Effector CD8-positive, alpha-beta T cell (primary cell): ENCODE measurements at regions not wholly inside any gene's neighbourhood (a gene's known extent, or its start where the extent isn't known, plus 50 kb on each side); places are given as distances from the start of the nearest gene placed in this dataset.
"Not testable (repeated sequence)": the region's sequence is repeated elsewhere in the genome, so short reads cannot be mapped to it uniquely, and the experiment has no call there.

Experiments used
- DNase-seq: peaks from one replicate; lab custom pipeline; 2025; lab: John Stamatoyannopoulos, UW

DNA sequence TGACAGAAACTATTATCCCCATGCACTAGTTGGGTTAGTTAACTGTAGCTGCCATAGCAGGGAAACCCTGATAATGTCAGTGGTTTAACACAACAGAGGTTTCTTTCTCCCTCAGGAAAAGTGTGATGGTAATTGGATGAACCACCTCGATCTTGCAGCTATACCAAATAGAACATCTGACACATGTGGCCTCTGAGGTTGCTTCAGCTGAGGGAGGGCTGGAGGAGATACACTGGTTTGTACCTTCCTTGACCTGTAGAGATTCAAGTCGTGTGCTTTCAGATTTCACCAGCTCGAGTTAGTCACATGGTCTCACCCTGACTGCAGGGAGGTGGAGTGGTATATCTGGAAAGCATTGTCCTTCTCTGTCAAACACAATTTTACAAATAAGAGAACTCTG, 147.2 kb upstream of the SFRP2 start:
- DNase-seq = no peak

DNA sequence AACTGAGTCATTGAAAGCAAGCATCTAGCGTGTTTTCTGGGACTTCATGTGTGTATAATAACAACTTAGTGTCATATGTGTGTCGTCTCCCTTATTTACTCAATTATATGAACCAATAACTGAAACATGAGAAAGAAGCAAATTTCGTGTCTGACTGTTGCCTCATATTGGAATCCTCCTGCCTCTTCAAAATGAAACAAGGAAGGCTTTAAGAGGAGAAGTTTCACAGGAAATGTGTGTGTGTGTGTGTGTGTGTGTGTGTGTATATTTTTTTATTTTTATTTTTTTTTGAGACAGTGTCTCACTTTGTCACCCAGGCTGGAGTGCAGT, 145.8 kb upstream of the SFRP2 start:
- DNase-seq = no peak

- DNase-seq = no peak
These were observed 145.2 kb upstream of the SFRP2 start for GRCh38 chr4:153933915-153934687.

GRCh38 chr4:153931804-153932203, 142.9 kb upstream of the SFRP2 start:
- DNase-seq = no peak

GRCh38 chr4:153929675-153930074, 140.8 kb upstream of the SFRP2 start:
- DNase-seq = no peak

- DNase-seq = no peak
These were observed 138.6 kb upstream of the SFRP2 start for GRCh38 chr4:153927451-153927850.

DNA sequence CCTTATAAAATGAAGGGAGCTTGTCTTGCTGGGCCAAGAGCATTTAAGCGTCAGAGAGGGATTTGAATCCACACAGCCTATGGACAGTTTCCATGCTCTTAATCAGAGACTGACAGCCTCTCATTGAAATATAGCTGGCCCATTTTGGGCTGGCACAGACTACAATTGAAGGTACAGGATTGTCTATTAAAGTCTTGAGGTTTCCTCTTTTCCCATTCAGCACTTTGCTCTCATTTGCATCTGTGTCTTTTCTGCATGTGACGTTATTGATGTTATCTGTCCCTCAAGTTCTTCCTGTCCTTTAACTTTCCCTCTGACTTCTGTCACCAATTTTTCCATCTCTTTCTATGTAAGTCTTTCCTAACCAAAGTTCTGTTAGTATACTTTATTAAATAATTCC, 133.3 kb upstream of the SFRP2 start:
- DNase-seq = no peak

DNA sequence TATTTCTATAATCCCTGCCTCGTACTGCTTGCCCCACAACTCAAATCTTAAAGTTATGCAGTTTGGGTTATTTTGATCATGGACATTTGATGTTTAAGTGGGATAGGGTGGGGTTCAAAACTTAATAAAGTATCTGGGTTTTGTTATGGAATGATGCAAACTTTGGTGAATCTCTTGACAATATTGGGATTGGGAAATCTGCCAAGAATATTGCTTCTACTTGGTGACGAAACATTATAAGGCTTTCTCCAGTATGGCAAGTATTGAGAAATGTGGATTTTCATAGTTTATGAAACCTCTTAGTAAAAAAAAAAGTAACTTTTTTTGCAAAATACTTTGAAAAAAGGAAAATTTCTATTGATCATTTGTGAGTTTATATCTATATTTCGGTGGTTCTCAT, 130.8 kb upstream of the SFRP2 start:
- DNase-seq = no peak

DNA sequence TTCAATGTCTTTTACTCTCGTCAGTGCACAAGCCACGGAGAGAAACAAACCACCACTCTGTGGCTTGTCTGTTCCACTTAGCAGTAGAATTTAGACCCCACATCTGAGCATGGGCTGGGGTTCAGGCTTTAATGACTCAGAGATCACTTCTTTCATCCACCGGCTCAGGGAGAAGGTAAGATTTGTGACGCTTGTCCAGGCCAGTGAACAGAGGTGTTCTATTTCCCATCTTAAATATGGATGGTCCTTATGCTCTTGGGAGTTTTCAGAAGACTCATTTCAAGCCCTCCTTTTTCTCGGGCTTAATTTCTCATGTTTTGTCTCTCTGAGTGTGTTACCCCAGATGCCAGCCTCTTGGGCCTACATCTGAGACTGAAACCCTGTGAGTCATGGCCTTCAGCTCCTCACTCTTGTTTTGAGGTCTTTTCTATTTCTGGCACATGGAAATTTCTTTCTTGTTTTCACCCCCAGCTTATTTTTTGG, 127.4 kb upstream of the SFRP2 start:
- DNase-seq = no peak

GRCh38 chr4:153912301-153912700, 123.4 kb upstream of the SFRP2 start:
- no peak for DNase-seq

- DNase-seq = no peak
These were observed 120.8 kb upstream of the SFRP2 start for GRCh38 chr4:153909672-153910071.

DNA sequence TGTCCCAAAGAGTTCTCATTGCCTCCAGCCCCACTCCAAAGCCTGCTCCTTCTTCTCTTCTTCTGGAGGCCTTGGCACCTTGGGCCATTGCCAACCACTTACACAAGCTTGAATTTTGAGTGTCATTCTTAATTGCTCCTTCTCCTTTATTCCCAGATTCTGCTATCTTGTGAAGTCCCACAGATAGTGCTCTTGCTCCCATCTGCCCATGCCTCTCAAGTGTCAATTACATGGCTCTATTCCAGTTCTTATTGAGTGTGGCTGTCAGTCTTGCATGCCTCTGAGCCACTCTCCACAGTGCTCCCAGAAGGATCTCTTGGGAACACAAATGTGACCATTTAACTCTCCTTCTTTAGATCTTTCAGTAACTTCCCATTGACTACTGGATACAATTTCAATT, 117.3 kb upstream of the SFRP2 start:
- DNase-seq = no peak

- no peak for DNase-seq
These were observed 116.3 kb upstream of the SFRP2 start for GRCh38 chr4:153905231-153905630.

DNA sequence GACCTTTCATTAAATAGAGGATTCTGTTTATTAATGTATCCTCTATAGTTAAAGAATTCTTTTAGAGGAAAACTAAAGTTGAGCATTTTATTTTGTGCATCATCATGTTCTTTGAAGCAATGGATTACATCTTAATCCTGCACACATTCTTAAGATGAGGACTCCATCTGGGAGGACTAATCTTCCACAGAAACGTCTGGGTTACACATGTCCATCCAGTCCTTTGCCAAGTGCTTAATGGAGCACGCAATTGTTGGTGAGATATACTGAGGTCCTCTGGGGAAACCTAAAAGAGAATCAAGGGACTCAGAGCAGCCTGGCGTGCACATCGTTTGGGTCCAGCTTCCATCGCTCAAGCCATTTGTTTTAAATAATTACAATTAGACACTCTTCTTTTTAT, 115.1 kb upstream of the SFRP2 start:
- DNase-seq = no peak

DNA sequence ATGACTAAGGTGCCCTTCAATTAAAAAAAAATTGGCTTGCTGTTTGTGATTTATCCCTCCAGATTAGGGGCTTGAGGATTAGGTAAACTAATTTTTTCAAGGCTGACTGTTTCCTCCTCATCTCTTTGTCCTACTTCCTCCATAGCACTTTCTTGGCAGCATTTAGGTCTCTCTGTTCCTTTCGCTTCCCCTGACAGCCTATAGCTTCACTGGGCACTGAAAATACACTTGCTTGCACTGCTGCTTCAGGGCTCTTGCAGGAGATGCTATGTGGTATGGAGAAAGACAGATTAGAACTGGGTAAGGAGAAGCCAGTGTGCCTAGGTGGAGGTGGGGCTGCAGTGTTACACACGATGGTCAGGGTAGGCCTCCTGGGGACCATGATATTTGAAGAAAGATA, 112.3 kb upstream of the SFRP2 start:
- DNase-seq = no peak

- DNase-seq = no peak
These were observed 111.5 kb upstream of the SFRP2 start for GRCh38 chr4:153900426-153900825.

DNA sequence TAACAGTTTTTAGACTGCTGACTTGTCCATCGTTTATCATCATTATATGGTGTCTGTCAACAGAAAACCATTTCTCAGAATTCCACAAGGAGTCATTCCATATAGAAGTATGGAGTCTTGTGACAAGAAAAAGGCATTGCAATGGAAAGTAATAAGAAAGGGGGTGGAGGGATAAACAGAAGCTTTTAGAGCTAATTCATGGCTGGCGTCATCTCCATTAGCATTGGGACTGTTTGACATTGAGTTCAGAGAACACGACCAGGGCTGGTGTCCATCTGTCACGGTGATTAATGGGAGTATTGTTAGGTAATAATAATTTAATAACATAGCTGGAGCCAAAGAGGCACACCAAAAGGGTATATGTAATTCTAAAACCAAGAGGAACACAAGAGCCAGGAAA, 101.9 kb upstream of the SFRP2 start:
- DNase-seq = no peak

GRCh38 chr4:153887217-153887616, 98.3 kb upstream of the SFRP2 start:
- DNase-seq = no peak

GRCh38 chr4:153884325-153884724, 95.4 kb upstream of the SFRP2 start:
- no peak for DNase-seq

- DNase-seq = no peak
These were observed 92.1 kb upstream of the SFRP2 start for GRCh38 chr4:153880983-153881382.

DNA sequence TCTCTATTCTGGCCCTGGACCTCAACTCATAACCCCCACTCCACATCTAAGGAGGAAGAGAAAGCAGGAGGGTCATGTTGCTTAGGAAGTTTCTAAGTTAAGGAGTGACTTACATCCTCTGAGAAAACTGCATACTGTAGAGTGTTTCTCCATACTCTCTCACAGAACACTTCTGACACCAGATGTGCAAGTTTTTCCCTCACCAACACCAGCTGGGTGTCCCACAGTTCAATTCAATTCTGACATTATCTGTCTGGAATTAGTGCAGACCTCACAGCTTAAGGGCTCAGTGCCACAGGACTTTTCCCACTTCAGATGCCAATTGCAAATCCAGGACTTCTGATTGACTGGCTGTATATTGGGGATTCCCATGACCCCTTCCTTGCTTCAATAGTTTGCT, 89.0 kb upstream of the SFRP2 start:
- DNase-seq = no peak

- no peak for DNase-seq
These were observed 84.9 kb upstream of the SFRP2 start for GRCh38 chr4:153873741-153874140.

DNA sequence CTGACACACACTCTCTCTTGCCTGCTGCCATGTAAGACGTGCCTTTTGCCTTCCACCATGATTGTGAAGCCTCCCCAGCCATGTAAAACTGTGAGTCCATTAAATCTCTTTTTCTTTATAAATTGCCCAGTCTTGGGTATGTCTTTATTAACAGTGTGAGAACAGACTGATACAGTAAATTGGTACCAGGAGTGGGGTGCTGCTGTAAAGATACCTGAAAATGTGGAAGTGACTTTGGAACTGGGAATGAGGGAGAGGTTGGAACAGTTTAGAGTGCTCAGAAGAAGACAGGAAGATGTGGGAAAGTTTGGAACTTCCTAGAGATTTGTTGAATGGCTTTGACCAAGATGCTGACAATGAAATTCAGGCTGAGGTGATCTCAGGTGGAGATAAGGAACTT, 77.9 kb upstream of the SFRP2 start:
- not testable (repeated sequence) for DNase-seq

GRCh38 chr4:153852501-153852900, 63.6 kb upstream of the SFRP2 start:
- DNase-seq = no peak
